Gastrocnemius medialis (tissue), 4 donors: ENCODE measurements at regions not wholly inside any gene's neighbourhood (a gene's known extent, or its start where the extent isn't known, plus 50 kb on each side); places are given as distances from the start of the nearest gene placed in this dataset.

ENCODE experiments used
- ATAC-seq, 2 donors: fragments of 150-250 bp; one replicate each; pipeline ENCODE4 v1.9.1; 2016
- DNase-seq, 2 donors: peaks; one replicate each; pipeline ENCODE4 v3.0.0-alpha.2; 2019
- H3K27ac ChIP-seq, 4 donors: fragments of 200-600 bp; sonication (generic); 1 replicate in 1 of 4; 2 replicates in 3 of 4; pipeline ENCODE4 v1.5.1; 2016 to 2018; ENCODE audit warnings: mild to moderate bottlenecking in 2 of 4, moderate library complexity in 1 of 4
- H3K27me3 ChIP-seq, 3 donors: fragments of 200-600 bp; sonication (generic) in 2 of 3; 1 replicate in 1 of 3; 2 replicates in 2 of 3; pipeline versions ENCODE4 v1.5.1 to v1.6.0; 2016 to 2019; ENCODE audit warnings: mild to moderate bottlenecking in 1 of 3, moderate library complexity in 1 of 3
- H3K36me3 ChIP-seq, 2 donors: fragments of 200-600 bp; sonication (generic) in 1 of 2; one replicate each; pipeline ENCODE4 v1.5.1; 2017 to 2018
- H3K4me1 ChIP-seq, 2 donors: fragments of 200-600 bp; sonication (generic) in 1 of 2; one replicate each; pipeline ENCODE4 v1.5.1; 2016 to 2017; ENCODE audit warnings: mild to moderate bottlenecking in 2 of 2
- H3K4me3 ChIP-seq, 4 donors: fragments of 200-600 bp; sonication (generic) in 3 of 4; 1 replicate in 1 of 4; 2 replicates in 3 of 4; pipeline ENCODE4 v1.5.1; 2016 to 2019; ENCODE audit warnings: mild to moderate bottlenecking in 2 of 4
- H3K9me3 ChIP-seq, 3 donors: fragments of 200-600 bp; sonication (generic) in 2 of 3; 1 replicate in 1 of 3; 2 replicates in 2 of 3; pipeline ENCODE4 v1.5.1; 2016 to 2019
- POLR2A ChIP-seq, 2 donors: fragments of 450-650 bp; IDR thresholded peaks; one replicate each; pipeline ENCODE4 v1.6.1; 2017; ENCODE audit warnings: antibody characterized with exemption in 2 of 2, mild to moderate bottlenecking in 2 of 2, moderate library complexity in 2 of 2
- in situ Hi-C, 4 donors: fragments of 200-750 bp; cut with MboI; loops; one replicate each; pipeline versions ENCODE4 v1.15.0 to v1.8.0; 2017; ENCODE audit warnings: low sequenced_read_pairs in 4 of 4
- intact Hi-C: fragments of 100-400 bp; cut with DNase I; formaldehyde crosslinking; loops from one replicate; pipeline ENCODE4 v1.15.1; 2023; ENCODE audit warnings: low total_unique reads
- TF ChIP-seq, protein P1 (sequence below), 5 experiments: fragments of 450-650 bp in 3 of 5; fragments of 200-600 bp in 2 of 5; sonication (generic) in 2 of 5; IDR thresholded peaks in 4 of 5; conservative IDR thresholded peaks in 1 of 5; 1 replicate in 4 of 5; 2 replicates in 1 of 5; pipeline ENCODE4 v1.5.1; 2016 to 2019; ENCODE audit warnings: antibody characterized with exemption in 5 of 5, mild to moderate bottlenecking in 3 of 5, moderate library complexity in 3 of 5

DNA sequence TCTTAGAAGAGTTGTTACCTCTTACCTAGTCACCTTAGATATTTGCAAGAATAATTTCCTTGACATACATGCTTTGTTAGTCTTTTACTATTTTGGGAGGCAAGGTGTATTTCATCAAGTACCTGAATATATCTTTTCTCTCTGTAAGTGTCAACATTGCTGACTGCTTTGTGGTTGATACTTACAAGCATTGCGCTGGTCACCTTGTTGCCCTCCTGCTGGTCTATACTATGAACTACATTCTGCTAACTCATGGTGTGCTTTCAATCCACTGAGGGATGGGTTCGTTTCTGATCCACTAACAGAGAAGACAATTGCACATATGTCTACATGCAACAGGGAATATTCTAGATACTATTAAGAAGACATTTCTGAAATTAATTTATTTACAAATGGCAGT lies 837.8 kb upstream of the COBL start:
- H3K4me1 ChIP-seq = no peaks in the 10 kb centered on the region
- no peak for TF ChIP-seq POLR2A (IDR thresholded peaks at IDR 0.05)
- ATAC-seq (no peak), DNase-seq (no peak)
- H3K4me3 ChIP-seq = no peak overlapping the region
- in situ Hi-C loops = no loop called here
- no peaks in the 10 kb centered on the region for H3K36me3 ChIP-seq
- no peaks in the 10 kb centered on the region for H3K27me3 ChIP-seq
- no peak overlapping the region for H3K27ac ChIP-seq
- no peaks in the 10 kb centered on the region for H3K9me3 ChIP-seq
- intact Hi-C loops = no loop called here

- Histone ChIP-seq H3K9me3 (no peaks in the 10 kb centered on the region), H3K27me3 (no peaks in the 10 kb centered on the region), H3K4me3 (no peak overlapping the region), H3K4me1 (no peaks in the 10 kb centered on the region), H3K36me3 (no peaks in the 10 kb centered on the region), H3K27ac (no peak overlapping the region)
- no peak for DNase-seq
- no peak for ATAC-seq
- no peak for TF ChIP-seq POLR2A (IDR thresholded peaks at IDR 0.05)
- TF ChIP-seq, protein P1, sequence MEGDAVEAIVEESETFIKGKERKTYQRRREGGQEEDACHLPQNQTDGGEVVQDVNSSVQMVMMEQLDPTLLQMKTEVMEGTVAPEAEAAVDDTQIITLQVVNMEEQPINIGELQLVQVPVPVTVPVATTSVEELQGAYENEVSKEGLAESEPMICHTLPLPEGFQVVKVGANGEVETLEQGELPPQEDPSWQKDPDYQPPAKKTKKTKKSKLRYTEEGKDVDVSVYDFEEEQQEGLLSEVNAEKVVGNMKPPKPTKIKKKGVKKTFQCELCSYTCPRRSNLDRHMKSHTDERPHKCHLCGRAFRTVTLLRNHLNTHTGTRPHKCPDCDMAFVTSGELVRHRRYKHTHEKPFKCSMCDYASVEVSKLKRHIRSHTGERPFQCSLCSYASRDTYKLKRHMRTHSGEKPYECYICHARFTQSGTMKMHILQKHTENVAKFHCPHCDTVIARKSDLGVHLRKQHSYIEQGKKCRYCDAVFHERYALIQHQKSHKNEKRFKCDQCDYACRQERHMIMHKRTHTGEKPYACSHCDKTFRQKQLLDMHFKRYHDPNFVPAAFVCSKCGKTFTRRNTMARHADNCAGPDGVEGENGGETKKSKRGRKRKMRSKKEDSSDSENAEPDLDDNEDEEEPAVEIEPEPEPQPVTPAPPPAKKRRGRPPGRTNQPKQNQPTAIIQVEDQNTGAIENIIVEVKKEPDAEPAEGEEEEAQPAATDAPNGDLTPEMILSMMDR (IDR thresholded peaks at IDR 0.05 in 4 of 5, conservative IDR thresholded peaks at IDR 0.05 in 1 of 5) = no peak
- intact Hi-C loops = no loop called here
- in situ Hi-C loops = no loop called here
These were observed 835.0 kb upstream of the COBL start for GRCh38 chr7:52151559-52151958.

- no peak for TF ChIP-seq POLR2A (IDR thresholded peaks at IDR 0.05)
- TF ChIP-seq, protein P1 (IDR thresholded peaks at IDR 0.05 in 4 of 5, conservative IDR thresholded peaks at IDR 0.05 in 1 of 5) = no peak
- H3K4me3 ChIP-seq = no peak overlapping the region
- intact Hi-C loops (no loop called here), in situ Hi-C loops (no loop called here)
- DNase-seq (no peak), ATAC-seq (no peak)
- H3K27me3 ChIP-seq = no peaks in the 10 kb centered on the region
- H3K27ac ChIP-seq = no peak overlapping the region
- no peaks in the 10 kb centered on the region for H3K36me3 ChIP-seq
- H3K4me1 ChIP-seq = no peaks in the 10 kb centered on the region
- H3K9me3 ChIP-seq = no peaks in the 10 kb centered on the region
These were observed 834.3 kb upstream of the COBL start for GRCh38 chr7:52150952-52151351.

DNA sequence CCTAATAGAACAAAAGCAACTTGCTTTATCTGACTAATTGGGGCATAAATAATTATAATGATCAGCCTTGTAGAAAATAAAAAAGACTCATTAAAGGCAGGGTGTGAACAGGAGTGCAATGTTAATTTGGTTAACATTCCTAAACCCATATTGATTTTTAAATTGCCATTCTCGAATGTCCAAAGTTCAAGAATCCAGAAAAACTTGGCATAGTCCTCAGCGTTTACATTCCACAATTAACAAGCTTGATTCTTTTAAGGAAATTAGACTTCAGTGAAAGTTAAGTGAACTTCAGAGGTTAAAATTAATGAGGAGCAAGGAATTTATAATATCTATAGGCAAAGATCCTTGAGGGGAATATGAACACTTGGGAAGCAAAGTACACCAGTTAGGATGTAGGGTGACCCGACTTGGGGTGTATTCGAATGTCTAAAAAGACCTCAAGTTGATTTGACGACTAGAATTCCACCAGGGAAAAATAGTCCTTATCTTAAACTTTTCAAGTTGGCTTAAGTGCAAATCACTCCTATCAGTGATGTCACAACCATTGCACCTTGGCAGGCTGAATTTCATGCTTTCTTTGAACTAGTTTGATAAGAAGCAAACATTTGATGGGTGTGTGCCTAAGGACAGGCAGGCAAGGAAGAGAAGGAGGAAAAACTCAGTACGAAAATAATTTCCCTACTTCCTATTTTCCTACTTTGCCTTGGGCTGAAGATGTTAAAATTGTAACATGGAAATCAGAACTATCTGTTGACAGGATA lies 830.4 kb upstream of the COBL start:
- intact Hi-C loops = no loop called here
- Histone ChIP-seq H3K9me3 (no peaks in the 10 kb centered on the region), H3K27ac (no peak overlapping the region), H3K4me1 (no peaks in the 10 kb centered on the region), H3K36me3 (no peaks in the 10 kb centered on the region), H3K27me3 (no peaks in the 10 kb centered on the region), H3K4me3 (no peak overlapping the region)
- TF ChIP-seq, protein P1 (IDR thresholded peaks at IDR 0.05 in 4 of 5, conservative IDR thresholded peaks at IDR 0.05 in 1 of 5) = no peak
- no peak for TF ChIP-seq POLR2A (IDR thresholded peaks at IDR 0.05)
- no peak for ATAC-seq
- no peak for DNase-seq
- in situ Hi-C loops = no loop called here

DNA sequence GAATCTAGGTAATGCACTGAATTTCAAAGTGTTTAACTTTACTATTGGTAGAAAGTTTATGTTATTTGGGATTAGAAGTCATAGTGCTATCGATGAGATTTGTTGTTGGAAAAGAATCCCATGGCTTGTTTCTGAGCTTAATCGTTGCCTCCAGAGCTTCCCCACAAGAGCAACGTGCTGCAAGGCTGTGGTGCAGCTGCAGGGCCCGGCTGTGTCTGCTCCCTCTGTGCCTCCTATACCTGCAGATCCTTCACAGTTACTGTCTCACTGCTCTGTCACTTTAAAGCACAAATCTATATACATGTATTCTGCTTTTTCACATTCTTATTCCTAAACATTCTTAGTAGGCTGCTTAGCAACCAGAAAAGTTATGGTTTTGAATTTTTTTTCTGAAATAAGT lies 826.6 kb upstream of the COBL start:
- no peaks in the 10 kb centered on the region for H3K4me1 ChIP-seq
- DNase-seq = no peak
- in situ Hi-C loops = no loop called here
- no peaks in the 10 kb centered on the region for H3K27me3 ChIP-seq
- H3K9me3 ChIP-seq = no peaks in the 10 kb centered on the region
- no peaks in the 10 kb centered on the region for H3K36me3 ChIP-seq
- no peak for TF ChIP-seq POLR2A (IDR thresholded peaks at IDR 0.05)
- TF ChIP-seq, protein P1 (IDR thresholded peaks at IDR 0.05 in 4 of 5, conservative IDR thresholded peaks at IDR 0.05 in 1 of 5) = no peak
- H3K4me3 ChIP-seq = no peak overlapping the region
- intact Hi-C loops = no loop called here
- H3K27ac ChIP-seq = no peak overlapping the region
- ATAC-seq = no peak
